H1 (cell line): ENCODE measurements at regions not wholly inside any gene's neighbourhood (a gene's known extent, or its start where the extent isn't known, plus 50 kb on each side); places are given as distances from the start of the nearest gene placed in this dataset.

ENCODE experiments used
- KDM5A ChIP-seq: fragments of 200-600 bp; IDR thresholded peaks from 2 replicates; pipeline ENCODE4 v1.7.1; 2012; ENCODE audit warnings: mild to moderate bottlenecking, low read length, inconsistent platforms, mixed read lengths
- RNF2 ChIP-seq: fragments of 200-900, 300-1000 bp; sonication (generic); IDR thresholded peaks from 2 replicates; pipeline ENCODE4 v1.7.1; 2016; ENCODE audit warnings: borderline replicate concordance, low read depth, mild to moderate bottlenecking, antibody characterized with exemption, low read length; ENCODE audit not compliant: poor library complexity, severe bottlenecking; ENCODE audit errors: missing control alignments
- SIN3A ChIP-seq, 2 experiments: IDR thresholded peaks in 1 of 2; conservative IDR thresholded peaks in 1 of 2; 2 replicates each; pipeline ENCODE4 v1.6.1; 2011 to 2012; ENCODE audit warnings: low read length in 2 of 2, improper control_type of control experiment in 1 of 2, low read depth in 1 of 2, mild to moderate bottlenecking in 1 of 2
- TEAD4 ChIP-seq: IDR thresholded peaks from 2 replicates; pipeline ENCODE4 v1.6.1; 2012; ENCODE audit warnings: low read depth, low read length, inconsistent platforms, mixed read lengths
- ZNF274 ChIP-seq: IDR thresholded peaks from 2 replicates; pipeline ENCODE4 v1.7.0; 2012; ENCODE audit warnings: low read length, borderline replicate concordance; ENCODE audit errors: extremely low read depth
- TF ChIP-seq, protein P1 (sequence below): IDR thresholded peaks from 2 replicates; pipeline ENCODE4 v1.6.1; 2012; ENCODE audit warnings: inconsistent platforms

DNA sequence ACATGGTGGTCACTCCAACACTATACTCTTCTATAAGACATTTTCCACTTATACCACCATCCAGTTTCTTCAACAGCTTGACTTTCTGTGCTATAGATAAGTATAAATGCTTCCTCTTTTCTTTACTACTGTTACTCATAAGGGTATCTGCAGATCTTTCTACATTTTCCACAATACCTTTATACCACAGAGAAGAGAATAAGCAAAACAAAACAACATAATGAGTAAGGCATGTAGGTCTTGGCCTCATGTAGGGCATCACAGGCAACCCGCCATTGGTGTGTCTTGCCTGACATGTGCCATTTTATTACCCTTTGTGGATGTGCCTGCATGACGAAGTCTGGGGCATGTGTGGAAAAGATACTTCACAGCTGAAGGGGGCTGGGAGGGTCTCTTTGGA is 265.3 kb upstream of the STARD13 start (continued):
- TF ChIP-seq, protein P1, sequence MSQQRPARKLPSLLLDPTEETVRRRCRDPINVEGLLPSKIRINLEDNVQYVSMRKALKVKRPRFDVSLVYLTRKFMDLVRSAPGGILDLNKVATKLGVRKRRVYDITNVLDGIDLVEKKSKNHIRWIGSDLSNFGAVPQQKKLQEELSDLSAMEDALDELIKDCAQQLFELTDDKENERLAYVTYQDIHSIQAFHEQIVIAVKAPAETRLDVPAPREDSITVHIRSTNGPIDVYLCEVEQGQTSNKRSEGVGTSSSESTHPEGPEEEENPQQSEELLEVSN, result no peak
- TF ChIP-seq SIN3A (conservative IDR thresholded peaks at IDR 0.05 in 1 of 2, IDR thresholded peaks at IDR 0.05 in 1 of 2; ENCODE audit: low read depth in 1 of 2, low read length in 2 of 2) (no peak), RNF2 (no peak), KDM5A (no peak), TEAD4 (no peak), ZNF274 (no peak)
